ENCODE measurements at regions not wholly inside any gene's neighbourhood (a gene's known extent, or its start where the extent isn't known, plus 50 kb on each side); places are given as distances from the start of the nearest gene placed in this dataset.

GRCh38 chr4:30314001-30314400 lies 406.2 kb upstream of the PCDH7 start:
- TF ChIP-seq CTCF (IDR thresholded peaks at IDR 0.05) = no peak
- no peak for TF ChIP-seq POLR2A (IDR thresholded peaks at IDR 0.05)
- TF ChIP-seq EP300 (IDR thresholded peaks at IDR 0.05) = no peak
- Histone ChIP-seq H3K27ac (no peak overlapping the region), H3K9me3 (no peaks in the 10 kb centered on the region), H3K36me3 (no peaks in the 10 kb centered on the region), H3K4me3 (no peak overlapping the region), H3K27me3 (no peaks in the 10 kb centered on the region), H3K4me1 (ENCODE audit: insufficient read depth) (no peaks in the 10 kb centered on the region)
- intact Hi-C loops (cut with DNase I) = no loop called here
- DNase-seq = no peak

- Histone ChIP-seq H3K36me3 (no peaks in the 10 kb centered on the region), H3K27me3 (no peaks in the 10 kb centered on the region), H3K27ac (no peak overlapping the region), H3K9me3 (no peaks in the 10 kb centered on the region), H3K4me3 (no peak overlapping the region), H3K4me1 (ENCODE audit: insufficient read depth) (no peaks in the 10 kb centered on the region)
- no peak for TF ChIP-seq EP300 (IDR thresholded peaks at IDR 0.05)
- TF ChIP-seq POLR2A (IDR thresholded peaks at IDR 0.05) = no peak
- no peak for TF ChIP-seq CTCF (IDR thresholded peaks at IDR 0.05)
- no peak for DNase-seq
- WGBS, 3 donors = 88 to 91% (median 90%) methylated on average over 6 of the region's 6 CpGs
- intact Hi-C loops (cut with DNase I) = no loop called here
Observed at GRCh38 chr4:30330894-30331652, 389.1 kb upstream of the PCDH7 start.

- 23 to 38% (median 27%) methylated on average over 1 of the region's 1 CpG for WGBS, 3 donors
- no peak overlapping the region for H3K4me3 ChIP-seq
- no peaks in the 10 kb centered on the region for H3K27me3 ChIP-seq
- no peaks in the 10 kb centered on the region for H3K36me3 ChIP-seq
- no peak for TF ChIP-seq POLR2A (IDR thresholded peaks at IDR 0.05)
- H3K4me1 ChIP-seq (ENCODE audit: insufficient read depth) = no peaks in the 10 kb centered on the region
- intact Hi-C loops (cut with DNase I) = no loop called here
- H3K27ac ChIP-seq = no peak overlapping the region
- no peak for DNase-seq
- no peaks in the 10 kb centered on the region for H3K9me3 ChIP-seq
Observed at GRCh38 chr4:30341731-30342130, 378.4 kb upstream of the PCDH7 start.

GRCh38 chr4:30350288-30350687 lies 369.9 kb upstream of the PCDH7 start:
- TF ChIP-seq POLR2A (IDR thresholded peaks at IDR 0.05) = no peak
- no peak for TF ChIP-seq EP300 (IDR thresholded peaks at IDR 0.05)
- no peak for TF ChIP-seq CTCF (IDR thresholded peaks at IDR 0.05)
- no peak for DNase-seq
- intact Hi-C loops (cut with DNase I) = no loop called here

GRCh38 chr4:30354605-30355004 lies 365.6 kb upstream of the PCDH7 start:
- DNase-seq = no peak
- TF ChIP-seq EP300 (IDR thresholded peaks at IDR 0.05) (no peak), POLR2A (IDR thresholded peaks at IDR 0.05) (no peak), CTCF (IDR thresholded peaks at IDR 0.05) (no peak)
- Histone ChIP-seq H3K4me3 (no peak overlapping the region), H3K9me3 (no peaks in the 10 kb centered on the region), H3K36me3 (no peaks in the 10 kb centered on the region), H3K4me1 (ENCODE audit: insufficient read depth) (no peaks in the 10 kb centered on the region), H3K27me3 (no peaks in the 10 kb centered on the region), H3K27ac (no peak overlapping the region)
- 22 to 57% (median 40%) methylated on average over 1 of the region's 1 CpG for WGBS, 3 donors
- intact Hi-C loops (cut with DNase I) = no loop called here

More at GRCh38 chr4:30350288-30350687, 369.9 kb upstream of the PCDH7 start:
- Histone ChIP-seq H3K4me1 (ENCODE audit: insufficient read depth) (no peaks in the 10 kb centered on the region), H3K4me3 (no peak overlapping the region), H3K9me3 (no peaks in the 10 kb centered on the region), H3K36me3 (no peaks in the 10 kb centered on the region), H3K27ac (no peak overlapping the region), H3K27me3 (no peaks in the 10 kb centered on the region)
- WGBS, 3 donors = 52 to 66% (median 61%) methylated on average over 2 of the region's 2 CpGs
